ENCODE measurements at regions not wholly inside any gene's neighbourhood (a gene's known extent, or its start where the extent isn't known, plus 50 kb on each side); places are given as distances from the start of the nearest gene placed in this dataset.

DNA sequence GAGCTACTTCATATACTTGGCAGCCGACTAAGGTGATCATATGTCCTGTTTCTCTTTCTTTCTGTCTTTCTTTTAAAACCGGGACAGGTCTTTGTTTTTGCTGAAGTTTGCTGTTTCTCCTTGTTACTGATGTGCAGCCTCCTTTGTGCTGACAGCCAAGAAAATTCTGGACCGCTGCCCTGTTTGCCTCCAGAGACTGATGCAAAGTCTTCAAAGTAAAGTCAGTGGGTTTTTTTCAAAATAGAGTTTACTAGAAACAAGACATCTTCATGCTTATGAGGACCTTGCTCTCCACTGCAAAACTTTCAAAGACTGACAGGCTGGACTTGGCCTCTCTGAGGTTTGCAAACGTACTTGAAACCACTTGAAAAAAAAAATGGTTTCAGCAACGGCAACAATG is 510.5 kb upstream of the MAP3K7 start:
- DNase-seq (ENCODE audit: insufficient read length) (no peak), FAIRE-seq (no peak)
- TF ChIP-seq POLR2AphosphoS5 (IDR thresholded peaks at IDR 0.05; ENCODE audit: low read depth, low read length): no peak

DNA sequence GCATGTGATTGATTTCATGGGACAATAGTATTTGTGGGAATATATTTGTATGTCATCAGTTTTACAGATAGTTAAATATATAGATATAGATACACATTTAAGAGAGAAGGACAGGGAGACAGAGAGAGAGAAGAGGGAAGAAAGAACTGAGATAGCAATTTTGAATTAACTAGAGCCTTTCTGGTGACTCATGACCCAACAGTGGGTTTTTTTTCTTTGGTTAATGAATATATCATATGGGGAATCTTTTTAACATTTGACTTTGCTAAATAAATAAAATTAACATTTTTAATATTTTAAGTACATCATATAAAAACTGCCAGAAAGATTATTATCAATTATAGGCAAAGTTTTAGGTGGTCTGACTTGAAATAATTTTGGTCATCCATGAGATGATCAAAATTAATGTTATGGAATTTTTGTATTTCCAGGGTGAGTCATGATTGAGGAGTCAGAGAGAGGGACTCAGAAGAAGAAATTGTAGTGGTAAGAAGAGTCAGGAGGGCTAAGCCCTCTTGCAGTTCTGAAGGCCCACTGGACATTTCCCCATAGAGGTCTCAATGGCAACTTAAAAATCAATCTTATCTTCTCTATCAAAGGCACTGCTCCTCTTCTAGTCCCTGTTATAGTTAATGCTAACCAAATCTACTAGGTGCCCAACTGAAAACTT is 508.1 kb upstream of the MAP3K7 start:
- no peak for FAIRE-seq
- TF ChIP-seq POLR2AphosphoS5 (IDR thresholded peaks at IDR 0.05; ENCODE audit: low read depth, low read length) (no peak), POLR2A (IDR thresholded peaks at IDR 0.05; ENCODE audit: low read depth, low read length) (no peak), TAF1 (IDR thresholded peaks at IDR 0.05; ENCODE audit: borderline replicate concordance, low read depth, low read length) (no peak)
- no peak for DNase-seq (ENCODE audit: insufficient read length)

DNA sequence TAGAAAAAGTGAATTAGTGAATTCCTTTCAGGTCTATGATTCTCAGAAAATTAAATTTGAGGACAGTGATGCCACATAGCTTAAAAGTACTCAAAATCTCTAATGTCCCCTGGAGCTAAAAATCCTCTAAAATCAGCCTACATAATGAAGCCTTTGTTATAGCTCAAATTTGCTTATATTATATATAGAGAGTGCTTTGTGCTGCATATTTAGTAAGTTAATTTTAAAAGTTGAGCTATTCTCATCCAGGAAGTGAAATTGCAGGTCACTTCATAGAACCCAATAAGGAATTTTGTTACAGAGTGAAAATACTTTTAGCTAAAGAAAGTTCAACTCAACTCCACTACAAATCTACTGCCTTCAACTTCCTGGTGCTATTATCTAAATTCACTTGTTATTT is 507.5 kb upstream of the MAP3K7 start:
- FAIRE-seq (no peak), DNase-seq (ENCODE audit: insufficient read length) (no peak)
- TF ChIP-seq TAF1 (IDR thresholded peaks at IDR 0.05; ENCODE audit: borderline replicate concordance, low read depth, low read length) (no peak), POLR2A (IDR thresholded peaks at IDR 0.05; ENCODE audit: low read depth, low read length) (no peak), POLR2AphosphoS5 (IDR thresholded peaks at IDR 0.05; ENCODE audit: low read depth, low read length) (no peak)

DNA sequence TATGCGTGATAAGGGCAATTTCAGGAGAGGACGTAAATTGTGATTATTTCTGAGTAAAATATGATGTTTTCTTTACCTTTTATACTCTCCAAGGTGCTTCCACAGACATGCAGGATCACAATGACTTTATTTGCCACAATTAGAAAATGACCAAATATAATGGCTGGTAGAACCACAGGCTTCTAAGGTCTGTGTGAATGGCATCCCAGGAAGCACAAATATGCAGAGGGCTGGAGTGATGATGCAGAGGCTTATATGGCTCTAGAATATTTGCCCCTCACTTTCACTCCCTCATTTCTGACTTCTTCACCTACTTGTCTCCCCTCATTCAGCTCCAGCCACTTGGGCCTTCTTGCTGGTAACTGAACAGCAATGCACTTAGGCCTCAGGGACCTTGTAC is 502.1 kb upstream of the MAP3K7 start:
- DNase-seq (ENCODE audit: insufficient read length): no peak
- no peak for FAIRE-seq
- TF ChIP-seq POLR2AphosphoS5 (IDR thresholded peaks at IDR 0.05; ENCODE audit: low read depth, low read length) (no peak), TAF1 (IDR thresholded peaks at IDR 0.05; ENCODE audit: borderline replicate concordance, low read depth, low read length) (no peak), POLR2A (IDR thresholded peaks at IDR 0.05; ENCODE audit: low read depth, low read length) (no peak)

DNA sequence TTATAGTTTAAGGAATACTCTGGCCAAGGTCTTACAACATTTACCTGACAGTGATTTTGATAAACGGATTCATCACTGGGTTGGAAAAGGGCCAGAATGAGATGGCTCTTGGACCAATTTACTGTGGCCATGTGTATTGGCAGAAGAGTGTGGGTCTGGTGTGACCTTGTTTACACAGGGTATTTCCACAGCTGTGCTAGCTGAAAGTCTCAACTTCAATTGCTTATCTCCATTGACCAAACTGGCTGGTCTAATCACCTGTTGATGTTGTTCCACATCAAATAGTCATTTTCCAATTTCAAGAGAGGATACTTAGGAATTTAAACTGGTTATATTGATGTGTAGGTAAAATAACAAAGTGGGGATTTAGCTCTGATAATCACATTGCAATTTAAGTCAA is 501.6 kb upstream of the MAP3K7 start:
- TF ChIP-seq TAF1 (IDR thresholded peaks at IDR 0.05; ENCODE audit: borderline replicate concordance, low read depth, low read length): no peak
- no peak for TF ChIP-seq POLR2AphosphoS5 (IDR thresholded peaks at IDR 0.05; ENCODE audit: low read depth, low read length)
- TF ChIP-seq POLR2A (IDR thresholded peaks at IDR 0.05; ENCODE audit: low read depth, low read length): no peak
- FAIRE-seq: no peak
- no peak for DNase-seq (ENCODE audit: insufficient read length)

DNA sequence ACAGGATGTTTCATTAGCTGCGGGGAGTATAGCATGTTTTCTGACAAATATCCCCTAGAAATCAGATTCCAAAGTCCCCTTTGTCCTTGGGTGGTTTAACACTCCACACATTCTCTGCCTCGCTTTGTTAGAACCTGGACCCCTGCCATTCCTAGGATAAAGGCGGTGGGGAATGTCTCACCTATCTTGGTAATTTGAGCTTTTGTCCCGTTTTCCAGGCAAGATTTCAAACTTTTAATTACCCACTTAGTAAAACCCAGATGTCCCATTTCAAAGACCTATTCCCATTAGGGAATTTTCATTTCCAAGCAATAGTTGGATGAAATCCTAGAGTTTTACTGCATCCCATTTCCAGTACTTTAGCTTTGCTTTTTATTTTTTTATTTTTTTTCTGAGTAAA is 501.0 kb upstream of the MAP3K7 start:
- no peak for DNase-seq (ENCODE audit: insufficient read length)
- no peak for FAIRE-seq
- TF ChIP-seq TAF1 (IDR thresholded peaks at IDR 0.05; ENCODE audit: borderline replicate concordance, low read depth, low read length) (no peak), POLR2A (IDR thresholded peaks at IDR 0.05; ENCODE audit: low read depth, low read length) (no peak), POLR2AphosphoS5 (IDR thresholded peaks at IDR 0.05; ENCODE audit: low read depth, low read length) (no peak)

DNA sequence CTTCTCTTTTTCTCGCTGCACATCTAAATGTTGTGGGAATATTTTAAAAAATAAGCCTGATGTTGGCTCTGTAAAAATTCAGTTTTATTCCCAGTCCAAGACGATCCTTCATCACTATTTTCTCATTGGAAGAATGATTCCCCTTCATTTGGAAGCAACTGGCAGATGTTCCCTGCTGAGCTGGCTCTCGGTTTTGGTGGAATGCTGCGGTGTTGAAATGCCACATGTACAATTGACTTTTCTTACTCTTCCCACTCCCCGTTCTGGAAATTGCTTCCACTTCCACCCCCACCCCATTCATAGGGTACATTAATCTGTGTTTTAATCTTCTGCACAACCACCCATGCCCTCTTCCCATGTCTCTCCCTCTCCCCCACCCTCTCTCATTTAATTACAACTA is 496.3 kb upstream of the MAP3K7 start:
- no peak for DNase-seq (ENCODE audit: insufficient read length)
- no peak for FAIRE-seq
- TF ChIP-seq POLR2A (IDR thresholded peaks at IDR 0.05; ENCODE audit: low read depth, low read length) (no peak), TAF1 (IDR thresholded peaks at IDR 0.05; ENCODE audit: borderline replicate concordance, low read depth, low read length) (no peak), POLR2AphosphoS5 (IDR thresholded peaks at IDR 0.05; ENCODE audit: low read depth, low read length) (no peak)

DNA sequence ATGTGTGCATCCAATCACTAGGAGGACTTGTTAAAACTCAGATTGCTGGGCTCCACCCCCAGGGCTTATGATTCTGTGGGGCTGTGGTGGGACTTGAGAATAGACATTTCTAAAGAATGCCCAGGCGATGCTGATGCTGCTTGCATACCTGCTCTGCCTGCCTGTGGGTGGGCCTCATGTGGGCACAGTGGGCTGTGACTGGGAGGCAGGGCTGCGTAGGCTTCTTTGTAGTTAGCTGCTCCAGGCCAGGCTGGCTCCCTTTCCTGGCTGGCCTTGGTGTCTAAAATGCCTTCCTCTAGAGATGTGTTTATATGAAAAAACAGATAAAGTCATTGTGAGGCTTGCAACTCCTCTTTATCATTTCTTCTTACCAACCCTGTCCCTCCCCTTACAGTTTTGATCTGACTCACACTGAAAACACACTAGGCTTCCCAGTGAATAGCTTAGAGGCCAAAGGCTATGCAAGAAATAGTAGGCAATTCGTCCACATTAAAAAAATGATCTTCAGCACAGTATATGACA is 495.5 kb upstream of the MAP3K7 start:
- DNase-seq (ENCODE audit: insufficient read length) (no peak), FAIRE-seq (no peak)
- TF ChIP-seq TAF1 (IDR thresholded peaks at IDR 0.05; ENCODE audit: borderline replicate concordance, low read depth, low read length) (no peak), POLR2A (IDR thresholded peaks at IDR 0.05; ENCODE audit: low read depth, low read length) (no peak), POLR2AphosphoS5 (IDR thresholded peaks at IDR 0.05; ENCODE audit: low read depth, low read length) (no peak)

DNA sequence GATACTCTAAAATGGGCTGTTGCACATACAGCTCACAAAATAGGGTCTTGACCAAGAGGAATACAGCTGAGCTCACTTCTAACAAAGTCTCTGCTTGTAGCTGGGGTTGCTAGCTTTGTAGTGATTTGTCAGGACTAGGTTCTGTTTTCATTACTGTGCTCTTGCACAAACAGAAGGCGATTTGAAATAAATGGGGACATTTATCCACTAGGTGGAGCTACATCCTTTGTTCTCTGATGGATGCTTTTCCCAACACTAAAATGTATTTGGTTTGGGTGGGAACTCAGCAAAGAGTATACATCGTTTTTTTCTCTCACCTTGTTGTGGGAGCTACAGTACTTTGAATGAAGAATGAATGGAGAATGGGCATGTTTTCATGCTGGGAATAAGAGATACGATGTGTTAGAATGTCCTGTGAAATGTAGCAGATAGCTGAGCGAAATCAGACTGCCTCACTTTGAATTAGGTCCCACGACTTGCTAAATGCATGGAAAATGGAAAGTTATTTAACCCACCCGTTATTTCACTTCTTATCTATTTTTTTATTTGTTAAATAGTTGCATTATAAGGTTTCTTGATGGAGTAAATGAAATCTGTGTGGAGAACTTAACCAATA is 494.7 kb upstream of the MAP3K7 start:
- TF ChIP-seq POLR2A (IDR thresholded peaks at IDR 0.05; ENCODE audit: low read depth, low read length) (no peak), TAF1 (IDR thresholded peaks at IDR 0.05; ENCODE audit: borderline replicate concordance, low read depth, low read length) (no peak), POLR2AphosphoS5 (IDR thresholded peaks at IDR 0.05; ENCODE audit: low read depth, low read length) (no peak)
- FAIRE-seq (peak; percentile 42), DNase-seq (ENCODE audit: insufficient read length) (peak; percentile 5)

DNA sequence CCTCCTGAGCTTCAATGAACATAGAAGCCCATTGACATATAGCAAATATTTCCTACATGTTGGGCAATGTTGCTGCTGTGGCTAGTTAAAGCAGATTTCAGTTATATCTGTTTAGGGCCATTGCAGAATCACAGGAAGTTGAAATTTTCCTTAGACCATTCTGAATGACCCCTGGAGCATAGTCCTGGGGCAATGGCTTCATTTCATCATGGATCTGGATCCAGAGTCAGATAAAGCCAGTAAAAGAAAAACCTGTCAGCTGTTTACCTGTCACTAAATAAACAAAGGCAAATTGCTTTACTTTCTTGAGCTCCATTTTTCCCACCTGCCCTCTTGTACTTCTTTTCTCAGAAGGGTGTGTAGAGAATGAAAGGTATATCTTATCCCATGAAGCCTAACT is 494.0 kb upstream of the MAP3K7 start:
- TF ChIP-seq POLR2A (IDR thresholded peaks at IDR 0.05; ENCODE audit: low read depth, low read length) (no peak), TAF1 (IDR thresholded peaks at IDR 0.05; ENCODE audit: borderline replicate concordance, low read depth, low read length) (no peak), POLR2AphosphoS5 (IDR thresholded peaks at IDR 0.05; ENCODE audit: low read depth, low read length) (no peak)
- DNase-seq (ENCODE audit: insufficient read length) (no peak), FAIRE-seq (no peak)

DNA sequence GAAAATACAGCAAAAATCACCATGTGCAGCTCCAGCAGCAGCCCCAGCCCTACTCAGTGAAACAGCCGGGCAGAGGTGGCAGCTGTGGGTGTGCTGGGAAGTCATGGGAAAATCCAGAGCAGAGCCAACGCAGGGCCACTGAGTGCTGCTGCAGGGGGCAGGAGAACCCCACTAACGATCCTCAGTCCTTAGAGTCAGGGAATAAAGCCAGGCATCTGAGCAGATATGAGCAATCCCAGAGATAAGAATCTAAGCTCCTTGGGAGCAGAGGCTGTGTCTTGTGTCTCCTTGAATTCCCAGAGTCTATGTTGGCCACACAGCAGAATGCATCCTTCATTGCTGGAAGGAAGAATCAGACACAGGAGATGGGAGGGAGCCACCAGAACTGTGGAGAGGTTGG is 493.1 kb upstream of the MAP3K7 start:
- FAIRE-seq (no peak), DNase-seq (ENCODE audit: insufficient read length) (no peak)
- TF ChIP-seq POLR2A (IDR thresholded peaks at IDR 0.05; ENCODE audit: low read depth, low read length): no peak
- TF ChIP-seq POLR2AphosphoS5 (IDR thresholded peaks at IDR 0.05; ENCODE audit: low read depth, low read length): no peak
- no peak for TF ChIP-seq TAF1 (IDR thresholded peaks at IDR 0.05; ENCODE audit: borderline replicate concordance, low read depth, low read length)

DNA sequence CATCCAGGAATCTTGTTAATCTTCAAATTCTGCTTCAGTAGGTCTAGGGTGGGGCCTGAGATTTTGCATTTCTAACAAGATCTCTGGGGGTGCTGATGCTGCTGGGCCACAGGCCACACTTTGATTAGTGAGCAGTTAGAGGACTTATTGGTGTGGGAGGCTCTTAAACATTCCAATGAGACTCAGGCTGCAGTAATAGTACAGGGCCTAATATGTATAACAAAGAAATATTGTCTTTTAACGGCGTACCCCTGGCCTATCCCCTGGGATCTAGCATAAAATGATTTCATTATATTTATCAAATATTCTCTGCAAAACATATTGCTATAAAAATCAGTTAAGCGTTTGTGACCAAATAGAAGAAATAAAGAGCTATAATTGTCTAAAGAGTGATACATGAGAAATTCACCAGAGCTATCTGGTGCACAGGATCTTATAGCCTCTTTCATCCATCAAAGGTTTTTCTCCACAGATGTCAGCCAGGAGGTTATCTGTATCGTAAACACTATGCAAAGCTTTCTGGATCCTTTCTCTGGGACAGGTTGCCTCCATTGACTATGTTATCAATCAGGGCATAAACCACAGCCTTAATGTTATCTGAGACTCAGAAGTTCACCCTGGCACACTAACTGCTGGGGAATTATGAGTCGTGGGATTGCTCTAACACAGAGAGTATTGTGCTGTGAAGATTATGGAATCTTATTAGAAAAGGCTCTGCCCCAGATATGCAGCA is 488.5 kb upstream of the MAP3K7 start:
- TF ChIP-seq TAF1 (IDR thresholded peaks at IDR 0.05; ENCODE audit: borderline replicate concordance, low read depth, low read length): no peak
- TF ChIP-seq POLR2AphosphoS5 (IDR thresholded peaks at IDR 0.05; ENCODE audit: low read depth, low read length): no peak
- TF ChIP-seq POLR2A (IDR thresholded peaks at IDR 0.05; ENCODE audit: low read depth, low read length): no peak
- DNase-seq (ENCODE audit: insufficient read length) (no peak), FAIRE-seq (no peak)
